ENCODE measurements at regions not wholly inside any gene's neighbourhood (a gene's known extent, or its start where the extent isn't known, plus 50 kb on each side); places are given as distances from the start of the nearest gene placed in this dataset.

- TF ChIP-seq ZNF425 (CRISPR knock-in tag; conservative IDR thresholded peaks at IDR 0.05) = no peak
- no peak for TF ChIP-seq ZNF138 (CRISPR knock-in tag; conservative IDR thresholded peaks at IDR 0.05)
- no peak for TF ChIP-seq NR1H2 (CRISPR knock-in tag; IDR thresholded peaks at IDR 0.05)
Measured at GRCh38 chr21:32957545-32957944, 68.2 kb upstream of the OLIG2 start (continued).

GRCh38 chr21:32958288-32959002 is 67.3 kb upstream of the OLIG2 start:
- ATAC-seq (peak; percentile 68), DNase-seq (ENCODE audit: low spot score) (no peak)
- no peak overlapping the region for H3K4me3 Mint-ChIP-seq
- peaks cover 58% of the 10 kb centered on the region for H3K4me1 Mint-ChIP-seq
- H3K9me3 Mint-ChIP-seq = peaks cover 6% of the 10 kb centered on the region
- no peaks in the 10 kb centered on the region; the same call in none of the 2 replicates for H3K27me3 Mint-ChIP-seq (ENCODE audit: low read depth)
- CTCF ChIA-PET = interaction anchor here (0.6 to 3.2 kb wide), 4 partner anchors 18 to 259 kb away, joined by 3 to 13 read pairs (median 4); no protein-coding TSS in a partner anchor
- H3K27ac Mint-ChIP-seq = peak overlapping the region; percentile 69; the same call in 1 of the 2 replicates
- H3K36me3 Mint-ChIP-seq = no peaks in the 10 kb centered on the region
- POLR2A ChIA-PET = no interaction called here
- TF ChIP-seq ZNF281 (CRISPR knock-in tag; IDR thresholded peaks at IDR 0.05) (no peak), CBFB (CRISPR knock-in tag; IDR thresholded peaks at IDR 0.05; ENCODE audit: low read depth) (no peak), ZNF121 (CRISPR knock-in tag; IDR thresholded peaks at IDR 0.05) (no peak), NFYB (CRISPR knock-in tag; conservative IDR thresholded peaks at IDR 0.05; ENCODE audit: low read depth) (0 out of 2 replicates have a peak, but pooled peaks have one; percentile 12), GABPB1 (CRISPR knock-in tag; IDR thresholded peaks at IDR 0.05) (no peak), USF1 (CRISPR knock-in tag; IDR thresholded peaks at IDR 0.05) (peak; percentile 60; the same call in 1 of the 2 replicates), KAT7 (CRISPR knock-in tag; IDR thresholded peaks at IDR 0.05; ENCODE audit: borderline replicate concordance) (no peak), MAX (CRISPR knock-in tag; IDR thresholded peaks at IDR 0.05) (no peak), SMAD3 (CRISPR knock-in tag; IDR thresholded peaks at IDR 0.05; ENCODE audit: borderline replicate concordance) (no peak), E2F4 (CRISPR knock-in tag; IDR thresholded peaks at IDR 0.05; ENCODE audit: borderline replicate concordance, low read depth) (no peak), STAT6 (CRISPR knock-in tag; conservative IDR thresholded peaks at IDR 0.05; ENCODE audit: low read depth) (no peak), PRRX2 (CRISPR knock-in tag; IDR thresholded peaks at IDR 0.05) (no peak), ETV6 (CRISPR knock-in tag; IDR thresholded peaks at IDR 0.05) (no peak), USF2 (CRISPR knock-in tag; IDR thresholded peaks at IDR 0.05) (peak; percentile 78), FOXP1 (CRISPR knock-in tag; IDR thresholded peaks at IDR 0.05; ENCODE audit: borderline replicate concordance) (no peak), AFF4 (CRISPR knock-in tag; IDR thresholded peaks at IDR 0.05; ENCODE audit: borderline replicate concordance) (no peak)
